Activated naive CD4-positive, alpha-beta T cell treated with anti-CD3 and anti-CD28 coated beads for 36 hours (primary cell): ENCODE measurements at regions not wholly inside any gene's neighbourhood (a gene's known extent, or its start where the extent isn't known, plus 50 kb on each side); places are given as distances from the start of the nearest gene placed in this dataset.

Experiments used
- CTCF ChIA-PET: fragments of 350-600 bp; sonication (Branson Sonifier 250); formaldehyde crosslinking; loops from one replicate; lab custom pipeline; 2021; ENCODE audit warnings: antibody characterized with exemption; lab: Charles Lee
- DNase-seq: peaks from one replicate; pipeline ENCODE4 v3.0.0-alpha.2; 2020
- H3K27ac Mint-ChIP-seq: one replicate; pipeline ENCODE4 v1.8.0; 2021; ENCODE audit warnings: mild to moderate bottlenecking, mixed read lengths
- H3K27me3 Mint-ChIP-seq: one replicate; pipeline ENCODE4 v1.8.0; 2021; ENCODE audit warnings: low read depth, mixed read lengths
- H3K36me3 Mint-ChIP-seq: one replicate; pipeline ENCODE4 v1.8.0; 2021; ENCODE audit warnings: low read depth, mixed read lengths
- H3K4me1 Mint-ChIP-seq: one replicate; pipeline ENCODE4 v1.8.0; 2021; ENCODE audit warnings: low read depth, mixed read lengths
- H3K4me3 Mint-ChIP-seq: one replicate; pipeline ENCODE4 v1.8.0; 2021; ENCODE audit warnings: mild to moderate bottlenecking, moderate library complexity, mixed read lengths
- H3K9me3 Mint-ChIP-seq: one replicate; pipeline ENCODE4 v1.8.0; 2021; ENCODE audit warnings: mixed read lengths
- intact Hi-C: fragments of 100-400 bp; cut with micrococcal nuclease; formaldehyde crosslinking; loops from one replicate; pipeline ENCODE4 v1.15.1; 2023

- intact Hi-C loops = no loop called here
- H3K4me3 Mint-ChIP-seq = no peak overlapping the region
- CTCF ChIA-PET = no interaction called here
- no peak for DNase-seq
- H3K36me3 Mint-ChIP-seq = no peaks in the 10 kb centered on the region
- H3K27ac Mint-ChIP-seq = no peak overlapping the region
- peaks cover 2% of the 10 kb centered on the region for H3K9me3 Mint-ChIP-seq
- H3K27me3 Mint-ChIP-seq = peaks cover 3% of the 10 kb centered on the region
- H3K4me1 Mint-ChIP-seq = no peaks in the 10 kb centered on the region
These were observed 246.6 kb upstream of the IRX2 start for GRCh38 chr5:2998106-2998505.

- no peaks in the 10 kb centered on the region for H3K36me3 Mint-ChIP-seq
- no peak for DNase-seq
- CTCF ChIA-PET = no interaction called here
These were observed 245.7 kb upstream of the IRX2 start for GRCh38 chr5:2997179-2997578.

GRCh38 chr5:2996687-2997086 lies 245.2 kb upstream of the IRX2 start:
- peaks cover 3% of the 10 kb centered on the region for H3K27me3 Mint-ChIP-seq
- H3K4me3 Mint-ChIP-seq = no peak overlapping the region
- no peaks in the 10 kb centered on the region for H3K4me1 Mint-ChIP-seq
- no peak for DNase-seq
- CTCF ChIA-PET = no interaction called here
- H3K36me3 Mint-ChIP-seq = no peaks in the 10 kb centered on the region
- H3K9me3 Mint-ChIP-seq = no peaks in the 10 kb centered on the region
- intact Hi-C loops = no loop called here
- H3K27ac Mint-ChIP-seq = no peak overlapping the region

More at GRCh38 chr5:2997179-2997578, 245.7 kb upstream of the IRX2 start:
- H3K27ac Mint-ChIP-seq = no peak overlapping the region
- peaks cover 3% of the 10 kb centered on the region for H3K27me3 Mint-ChIP-seq
- H3K9me3 Mint-ChIP-seq = peaks cover under 1% of the 10 kb centered on the region
- intact Hi-C loops = no loop called here
- H3K4me1 Mint-ChIP-seq = no peaks in the 10 kb centered on the region
- no peak overlapping the region for H3K4me3 Mint-ChIP-seq

- no peak for DNase-seq
These were observed 244.8 kb upstream of the IRX2 start for GRCh38 chr5:2996248-2996647.

GRCh38 chr5:2995667-2996066 lies 244.2 kb upstream of the IRX2 start:
- H3K4me1 Mint-ChIP-seq = no peaks in the 10 kb centered on the region

More at GRCh38 chr5:2996248-2996647, 244.8 kb upstream of the IRX2 start:
- H3K27me3 Mint-ChIP-seq = peaks cover 3% of the 10 kb centered on the region
- H3K9me3 Mint-ChIP-seq = no peaks in the 10 kb centered on the region
- no peak overlapping the region for H3K27ac Mint-ChIP-seq
- intact Hi-C loops = no loop called here
- H3K36me3 Mint-ChIP-seq = no peaks in the 10 kb centered on the region
- H3K4me1 Mint-ChIP-seq = no peaks in the 10 kb centered on the region
- CTCF ChIA-PET = no interaction called here
- H3K4me3 Mint-ChIP-seq = no peak overlapping the region

GRCh38 chr5:2995035-2995434 lies 243.6 kb upstream of the IRX2 start:
- DNase-seq = no peak
- Mint-ChIP-seq H3K27me3 (peaks cover 3% of the 10 kb centered on the region), H3K27ac (no peak overlapping the region), H3K4me3 (no peak overlapping the region), H3K4me1 (no peaks in the 10 kb centered on the region), H3K36me3 (no peaks in the 10 kb centered on the region), H3K9me3 (peaks cover 1% of the 10 kb centered on the region)
- CTCF ChIA-PET = no interaction called here
- intact Hi-C loops = no loop called here

More at GRCh38 chr5:2995667-2996066, 244.2 kb upstream of the IRX2 start:
- no peaks in the 10 kb centered on the region for H3K9me3 Mint-ChIP-seq
- no peak for DNase-seq
- intact Hi-C loops = no loop called here
- no peaks in the 10 kb centered on the region for H3K36me3 Mint-ChIP-seq
- H3K4me3 Mint-ChIP-seq = no peak overlapping the region
- CTCF ChIA-PET = no interaction called here
- H3K27ac Mint-ChIP-seq = no peak overlapping the region
- peaks cover 3% of the 10 kb centered on the region for H3K27me3 Mint-ChIP-seq

GRCh38 chr5:2993771-2994170 lies 242.3 kb upstream of the IRX2 start:
- CTCF ChIA-PET = no interaction called here
- Mint-ChIP-seq H3K4me1 (no peaks in the 10 kb centered on the region), H3K27me3 (peaks cover 2% of the 10 kb centered on the region), H3K4me3 (no peak overlapping the region), H3K9me3 (peaks cover 1% of the 10 kb centered on the region), H3K36me3 (no peaks in the 10 kb centered on the region), H3K27ac (no peak overlapping the region)
- intact Hi-C loops = no loop called here
- DNase-seq = no peak

- intact Hi-C loops = no loop called here
- Mint-ChIP-seq H3K36me3 (no peaks in the 10 kb centered on the region), H3K9me3 (peaks cover 1% of the 10 kb centered on the region), H3K27me3 (no peaks in the 10 kb centered on the region), H3K4me1 (no peaks in the 10 kb centered on the region), H3K27ac (no peak overlapping the region), H3K4me3 (no peak overlapping the region)
- CTCF ChIA-PET = no interaction called here
- no peak for DNase-seq
These were observed 241.8 kb upstream of the IRX2 start for GRCh38 chr5:2993301-2993700.

- Mint-ChIP-seq H3K27ac (no peak overlapping the region), H3K9me3 (peaks cover 1% of the 10 kb centered on the region), H3K4me3 (no peak overlapping the region), H3K36me3 (no peaks in the 10 kb centered on the region), H3K4me1 (no peaks in the 10 kb centered on the region), H3K27me3 (no peaks in the 10 kb centered on the region)
- DNase-seq = no peak
- intact Hi-C loops = no loop called here
- CTCF ChIA-PET = no interaction called here
These were observed 241.3 kb upstream of the IRX2 start for GRCh38 chr5:2992806-2993205.

GRCh38 chr5:2991884-2992283 lies 240.4 kb upstream of the IRX2 start:
- Mint-ChIP-seq H3K36me3 (no peaks in the 10 kb centered on the region), H3K27me3 (no peaks in the 10 kb centered on the region), H3K4me3 (no peak overlapping the region), H3K9me3 (peaks cover 1% of the 10 kb centered on the region), H3K27ac (no peak overlapping the region), H3K4me1 (no peaks in the 10 kb centered on the region)
- DNase-seq = no peak
- intact Hi-C loops = no loop called here
- CTCF ChIA-PET = no interaction called here

GRCh38 chr5:2989517-2989916 lies 238.0 kb upstream of the IRX2 start:
- intact Hi-C loops = no loop called here
- Mint-ChIP-seq H3K4me1 (no peaks in the 10 kb centered on the region), H3K36me3 (no peaks in the 10 kb centered on the region), H3K27ac (no peak overlapping the region), H3K4me3 (no peak overlapping the region), H3K9me3 (peaks cover 1% of the 10 kb centered on the region), H3K27me3 (no peaks in the 10 kb centered on the region)
- CTCF ChIA-PET = no interaction called here
- DNase-seq = no peak

- peaks cover 3% of the 10 kb centered on the region for H3K9me3 Mint-ChIP-seq
- no peaks in the 10 kb centered on the region for H3K27me3 Mint-ChIP-seq
- H3K4me3 Mint-ChIP-seq = no peak overlapping the region
- CTCF ChIA-PET = no interaction called here
- intact Hi-C loops = no loop called here
- H3K36me3 Mint-ChIP-seq = no peaks in the 10 kb centered on the region
- no peaks in the 10 kb centered on the region for H3K4me1 Mint-ChIP-seq
- no peak overlapping the region for H3K27ac Mint-ChIP-seq
- no peak for DNase-seq
These were observed 234.8 kb upstream of the IRX2 start for GRCh38 chr5:2986301-2986700.

GRCh38 chr5:2985718-2986117 lies 234.2 kb upstream of the IRX2 start:
- no peak for DNase-seq
- H3K4me1 Mint-ChIP-seq = no peaks in the 10 kb centered on the region
- H3K4me3 Mint-ChIP-seq = no peak overlapping the region
- H3K36me3 Mint-ChIP-seq = no peaks in the 10 kb centered on the region
- intact Hi-C loops = no loop called here
- H3K9me3 Mint-ChIP-seq = peaks cover 3% of the 10 kb centered on the region
- H3K27ac Mint-ChIP-seq = no peak overlapping the region
- no peaks in the 10 kb centered on the region for H3K27me3 Mint-ChIP-seq
- CTCF ChIA-PET = interaction anchor here (0.5 kb wide), 1 partner anchor 577 kb away, joined by 3 read pairs; no protein-coding TSS in a partner anchor
